GM12878 (cell line): ENCODE measurements at regions not wholly inside any gene's neighbourhood (a gene's known extent, or its start where the extent isn't known, plus 50 kb on each side); places are given as distances from the start of the nearest gene placed in this dataset.
A peak's percentile ranks its signal among the peaks of the same experiment; 100 is the strongest.

Experiments used
- BMI1 ChIP-seq: fragments of 450-650 bp; IDR thresholded peaks from 2 replicates; pipeline ENCODE4 v1.6.1; 2016; ENCODE audit warnings: mild to moderate bottlenecking, moderate library complexity, borderline replicate concordance
- CTCF ChIP-seq, 3 experiments: IDR thresholded peaks in 2 of 3; conservative IDR thresholded peaks in 1 of 3; 2 replicates each; pipeline ENCODE4 v1.5.1; 2011; ENCODE audit warnings: low read depth in 3 of 3, low read length in 3 of 3, mild to moderate bottlenecking in 3 of 3, control low read depth in 2 of 3, moderate library complexity in 2 of 3, inconsistent platforms in 1 of 3, mixed read lengths in 1 of 3; ENCODE audit not compliant: control insufficient read depth in 2 of 3, insufficient read depth in 1 of 3; ENCODE audit errors: extremely low read depth in 1 of 3
- DPF2 ChIP-seq: fragments of 450-650 bp; IDR thresholded peaks from 2 replicates; pipeline ENCODE4 v1.6.1; 2017; ENCODE audit warnings: mild to moderate bottlenecking
- HCFC1 ChIP-seq: fragments of 150-350 bp; IDR thresholded peaks from 2 replicates; pipeline ENCODE4 v1.6.1; 2014; ENCODE audit warnings: low read length
- MAX ChIP-seq: IDR thresholded peaks from 2 replicates; pipeline ENCODE4 v1.6.1; 2012; ENCODE audit warnings: low read depth, low read length, improper control_type of control experiment
- MYC ChIP-seq: IDR thresholded peaks from 2 replicates; pipeline ENCODE4 v1.6.1; 2011; ENCODE audit warnings: mild to moderate bottlenecking, low read length, moderate library complexity, inconsistent platforms; ENCODE audit not compliant: insufficient read depth, insufficient replicate concordance, insufficient read length, severe bottlenecking
- NRF1 ChIP-seq: conservative IDR thresholded peaks from 2 replicates; pipeline ENCODE4 v1.6.1; 2011; ENCODE audit warnings: mild to moderate bottlenecking, low read depth, low read length, improper control_type of control experiment
- RB1 ChIP-seq: fragments of 450-650 bp; formaldehyde crosslinking; IDR thresholded peaks from 2 replicates; pipeline ENCODE4 v1.6.1; 2017; ENCODE audit warnings: mild to moderate bottlenecking, borderline replicate concordance
- RFX5 ChIP-seq: IDR thresholded peaks from 2 replicates; pipeline ENCODE4 v1.6.1; 2011; ENCODE audit warnings: low read depth, low read length, improper control_type of control experiment
- SP1 ChIP-seq: IDR thresholded peaks from one replicate; pipeline ENCODE4 v1.6.1; 2011; ENCODE audit warnings: low read depth, low read length
- TBL1XR1 ChIP-seq: IDR thresholded peaks from 2 replicates; pipeline ENCODE4 v1.6.1; 2012; ENCODE audit warnings: low read depth, low read length, improper control_type of control experiment
- YY1 ChIP-seq: IDR thresholded peaks from 2 replicates; pipeline ENCODE4 v1.6.1; 2011; ENCODE audit warnings: low read depth, mild to moderate bottlenecking, low read length
- TF ChIP-seq, protein P1 (sequence below): IDR thresholded peaks from 2 replicates; pipeline ENCODE4 v1.6.1; 2011; ENCODE audit warnings: low read depth, mild to moderate bottlenecking, low read length, moderate library complexity, borderline replicate concordance; ENCODE audit errors: extremely low read depth
- TF ChIP-seq, protein P2 (sequence below): IDR thresholded peaks from 2 replicates; pipeline ENCODE4 v1.6.1; 2012; ENCODE audit warnings: low read length, inconsistent platforms

- TF ChIP-seq CTCF (IDR thresholded peaks at IDR 0.05 in 2 of 3, conservative IDR thresholded peaks at IDR 0.05 in 1 of 3; ENCODE audit: control insufficient read depth in 2 of 3, extremely low read depth in 1 of 3, insufficient read depth in 1 of 3, low read depth in 3 of 3, low read length in 3 of 3) (no peak), NRF1 (no peak), TBL1XR1 (no peak), SP1 (no peak), MAX (no peak), RB1 (no peak), RFX5 (no peak), BMI1 (peak; percentile 61; the same call in 1 of the 2 replicates), YY1 (no peak), MYC (no peak), DPF2 (no peak), HCFC1 (no peak)
- TF ChIP-seq, protein P1, sequence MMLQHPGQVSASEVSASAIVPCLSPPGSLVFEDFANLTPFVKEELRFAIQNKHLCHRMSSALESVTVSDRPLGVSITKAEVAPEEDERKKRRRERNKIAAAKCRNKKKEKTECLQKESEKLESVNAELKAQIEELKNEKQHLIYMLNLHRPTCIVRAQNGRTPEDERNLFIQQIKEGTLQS = no peak
- TF ChIP-seq, protein P2, sequence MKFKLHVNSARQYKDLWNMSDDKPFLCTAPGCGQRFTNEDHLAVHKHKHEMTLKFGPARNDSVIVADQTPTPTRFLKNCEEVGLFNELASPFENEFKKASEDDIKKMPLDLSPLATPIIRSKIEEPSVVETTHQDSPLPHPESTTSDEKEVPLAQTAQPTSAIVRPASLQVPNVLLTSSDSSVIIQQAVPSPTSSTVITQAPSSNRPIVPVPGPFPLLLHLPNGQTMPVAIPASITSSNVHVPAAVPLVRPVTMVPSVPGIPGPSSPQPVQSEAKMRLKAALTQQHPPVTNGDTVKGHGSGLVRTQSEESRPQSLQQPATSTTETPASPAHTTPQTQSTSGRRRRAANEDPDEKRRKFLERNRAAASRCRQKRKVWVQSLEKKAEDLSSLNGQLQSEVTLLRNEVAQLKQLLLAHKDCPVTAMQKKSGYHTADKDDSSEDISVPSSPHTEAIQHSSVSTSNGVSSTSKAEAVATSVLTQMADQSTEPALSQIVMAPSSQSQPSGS = no peak
Observed at GRCh38 chr21:20024741-20025140, 973.5 kb upstream of the NCAM2 start.
